GM23338 (cell line): ENCODE measurements at regions not wholly inside any gene's neighbourhood (a gene's known extent, or its start where the extent isn't known, plus 50 kb on each side); places are given as distances from the start of the nearest gene placed in this dataset.

Source experiments
- CREB1 ChIP-seq: fragments of 250-450 bp; sonication (Bioruptor Pico); IDR thresholded peaks from 2 replicates; pipeline ENCODE4 v1.5.0; 2020; ENCODE audit warnings: low read depth, mild to moderate bottlenecking, moderate library complexity
- EZH2 ChIP-seq: fragments of 200-600 bp; sonication (generic); IDR thresholded peaks from one replicate; pipeline ENCODE4 v1.8.0; 2017; ENCODE audit warnings: antibody characterized with exemption, mild to moderate bottlenecking, low read depth; ENCODE audit not compliant: unreplicated experiment
- EZH2phosphoT487 ChIP-seq: fragments of 200-600 bp; sonication (generic); IDR thresholded peaks from one replicate; pipeline ENCODE4 v1.8.1; 2018; ENCODE audit warnings: antibody characterized with exemption; ENCODE audit not compliant: unreplicated experiment
- POLR2AphosphoS5 ChIP-seq: IDR thresholded peaks from 2 replicates; pipeline ENCODE4 v1.6.1; 2016; ENCODE audit warnings: antibody characterized with exemption, low read depth
- ZNF114 ChIP-seq: fragments of 250-450 bp; sonication (Bioruptor Pico); IDR thresholded peaks from 2 replicates; pipeline ENCODE4 v1.5.0; 2020; ENCODE audit warnings: mild to moderate bottlenecking, moderate library complexity
- ZNF331 ChIP-seq: fragments of 250-450 bp; sonication (Bioruptor Pico); IDR thresholded peaks from 2 replicates; pipeline ENCODE4 v1.5.0; 2020; ENCODE audit warnings: low read depth, mild to moderate bottlenecking, moderate library complexity
- TF ChIP-seq, protein P1 (sequence below), 2 experiments: fragments of 200-600 bp in 1 of 2; sonication (generic) in 1 of 2; conservative IDR thresholded peaks; 2 replicates each; pipeline versions ENCODE4 v1.5.1 to v1.6.1; 2016 to 2017; ENCODE audit warnings: antibody characterized with exemption in 2 of 2, low read depth in 2 of 2, mild to moderate bottlenecking in 2 of 2, moderate library complexity in 1 of 2
- TF ChIP-seq, protein P2 (sequence below): IDR thresholded peaks from one replicate; pipeline ENCODE4 v1.6.1; 2018; ENCODE audit warnings: antibody characterized with exemption; ENCODE audit not compliant: unreplicated experiment

DNA sequence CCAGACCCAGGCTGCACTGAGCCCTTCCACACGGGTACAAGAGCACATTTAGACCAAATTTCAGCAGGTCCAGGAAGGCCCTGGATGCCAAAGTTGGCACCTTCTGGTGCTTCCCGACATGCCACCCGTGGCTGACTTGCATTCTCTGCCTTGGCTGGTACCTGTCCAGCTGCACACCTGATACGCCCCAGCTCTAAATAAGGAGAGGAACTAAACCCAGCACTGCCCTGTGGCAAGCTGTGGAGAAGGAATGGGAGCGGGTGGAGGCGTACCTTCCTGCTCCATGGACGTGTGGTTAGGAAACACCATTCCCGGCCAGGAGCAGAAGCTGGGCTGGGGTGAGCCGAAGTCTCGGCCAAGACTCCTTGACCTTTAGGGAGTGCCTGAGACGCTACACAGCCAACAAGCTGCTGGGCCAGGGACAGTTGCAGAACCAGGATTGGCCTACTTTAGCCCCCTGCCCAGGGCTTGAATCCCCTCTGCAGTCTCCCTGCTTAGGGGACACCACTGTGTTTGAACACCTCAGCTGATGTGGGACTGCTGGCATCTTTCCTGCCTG lies 86.5 kb upstream of the TAF1B start:
- TF ChIP-seq, protein P1, sequence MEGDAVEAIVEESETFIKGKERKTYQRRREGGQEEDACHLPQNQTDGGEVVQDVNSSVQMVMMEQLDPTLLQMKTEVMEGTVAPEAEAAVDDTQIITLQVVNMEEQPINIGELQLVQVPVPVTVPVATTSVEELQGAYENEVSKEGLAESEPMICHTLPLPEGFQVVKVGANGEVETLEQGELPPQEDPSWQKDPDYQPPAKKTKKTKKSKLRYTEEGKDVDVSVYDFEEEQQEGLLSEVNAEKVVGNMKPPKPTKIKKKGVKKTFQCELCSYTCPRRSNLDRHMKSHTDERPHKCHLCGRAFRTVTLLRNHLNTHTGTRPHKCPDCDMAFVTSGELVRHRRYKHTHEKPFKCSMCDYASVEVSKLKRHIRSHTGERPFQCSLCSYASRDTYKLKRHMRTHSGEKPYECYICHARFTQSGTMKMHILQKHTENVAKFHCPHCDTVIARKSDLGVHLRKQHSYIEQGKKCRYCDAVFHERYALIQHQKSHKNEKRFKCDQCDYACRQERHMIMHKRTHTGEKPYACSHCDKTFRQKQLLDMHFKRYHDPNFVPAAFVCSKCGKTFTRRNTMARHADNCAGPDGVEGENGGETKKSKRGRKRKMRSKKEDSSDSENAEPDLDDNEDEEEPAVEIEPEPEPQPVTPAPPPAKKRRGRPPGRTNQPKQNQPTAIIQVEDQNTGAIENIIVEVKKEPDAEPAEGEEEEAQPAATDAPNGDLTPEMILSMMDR (conservative IDR thresholded peaks at IDR 0.05; ENCODE audit: low read depth in 2 of 2) = no peak
- no peak for TF ChIP-seq POLR2AphosphoS5
- TF ChIP-seq EZH2phosphoT487 = no peak
- TF ChIP-seq EZH2 = no peak
- TF ChIP-seq ZNF114 (CRISPR knock-in tag) = no peak
- TF ChIP-seq CREB1 = no peak
- TF ChIP-seq, protein P2, sequence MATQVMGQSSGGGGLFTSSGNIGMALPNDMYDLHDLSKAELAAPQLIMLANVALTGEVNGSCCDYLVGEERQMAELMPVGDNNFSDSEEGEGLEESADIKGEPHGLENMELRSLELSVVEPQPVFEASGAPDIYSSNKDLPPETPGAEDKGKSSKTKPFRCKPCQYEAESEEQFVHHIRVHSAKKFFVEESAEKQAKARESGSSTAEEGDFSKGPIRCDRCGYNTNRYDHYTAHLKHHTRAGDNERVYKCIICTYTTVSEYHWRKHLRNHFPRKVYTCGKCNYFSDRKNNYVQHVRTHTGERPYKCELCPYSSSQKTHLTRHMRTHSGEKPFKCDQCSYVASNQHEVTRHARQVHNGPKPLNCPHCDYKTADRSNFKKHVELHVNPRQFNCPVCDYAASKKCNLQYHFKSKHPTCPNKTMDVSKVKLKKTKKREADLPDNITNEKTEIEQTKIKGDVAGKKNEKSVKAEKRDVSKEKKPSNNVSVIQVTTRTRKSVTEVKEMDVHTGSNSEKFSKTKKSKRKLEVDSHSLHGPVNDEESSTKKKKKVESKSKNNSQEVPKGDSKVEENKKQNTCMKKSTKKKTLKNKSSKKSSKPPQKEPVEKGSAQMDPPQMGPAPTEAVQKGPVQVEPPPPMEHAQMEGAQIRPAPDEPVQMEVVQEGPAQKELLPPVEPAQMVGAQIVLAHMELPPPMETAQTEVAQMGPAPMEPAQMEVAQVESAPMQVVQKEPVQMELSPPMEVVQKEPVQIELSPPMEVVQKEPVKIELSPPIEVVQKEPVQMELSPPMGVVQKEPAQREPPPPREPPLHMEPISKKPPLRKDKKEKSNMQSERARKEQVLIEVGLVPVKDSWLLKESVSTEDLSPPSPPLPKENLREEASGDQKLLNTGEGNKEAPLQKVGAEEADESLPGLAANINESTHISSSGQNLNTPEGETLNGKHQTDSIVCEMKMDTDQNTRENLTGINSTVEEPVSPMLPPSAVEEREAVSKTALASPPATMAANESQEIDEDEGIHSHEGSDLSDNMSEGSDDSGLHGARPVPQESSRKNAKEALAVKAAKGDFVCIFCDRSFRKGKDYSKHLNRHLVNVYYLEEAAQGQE = no peak
- no peak for TF ChIP-seq ZNF331
